ENCODE measurements at regions not wholly inside any gene's neighbourhood (a gene's known extent, or its start where the extent isn't known, plus 50 kb on each side); places are given as distances from the start of the nearest gene placed in this dataset.

- H3K9me3 ChIP-seq: no peaks in the 10 kb centered on the region
- H3K4me1 ChIP-seq (ENCODE audit: insufficient read depth): no peaks in the 10 kb centered on the region
- H3K27me3 ChIP-seq: no peaks in the 10 kb centered on the region
- TF ChIP-seq POLR2A (IDR thresholded peaks at IDR 0.05): no peak
- TF ChIP-seq, protein P1, sequence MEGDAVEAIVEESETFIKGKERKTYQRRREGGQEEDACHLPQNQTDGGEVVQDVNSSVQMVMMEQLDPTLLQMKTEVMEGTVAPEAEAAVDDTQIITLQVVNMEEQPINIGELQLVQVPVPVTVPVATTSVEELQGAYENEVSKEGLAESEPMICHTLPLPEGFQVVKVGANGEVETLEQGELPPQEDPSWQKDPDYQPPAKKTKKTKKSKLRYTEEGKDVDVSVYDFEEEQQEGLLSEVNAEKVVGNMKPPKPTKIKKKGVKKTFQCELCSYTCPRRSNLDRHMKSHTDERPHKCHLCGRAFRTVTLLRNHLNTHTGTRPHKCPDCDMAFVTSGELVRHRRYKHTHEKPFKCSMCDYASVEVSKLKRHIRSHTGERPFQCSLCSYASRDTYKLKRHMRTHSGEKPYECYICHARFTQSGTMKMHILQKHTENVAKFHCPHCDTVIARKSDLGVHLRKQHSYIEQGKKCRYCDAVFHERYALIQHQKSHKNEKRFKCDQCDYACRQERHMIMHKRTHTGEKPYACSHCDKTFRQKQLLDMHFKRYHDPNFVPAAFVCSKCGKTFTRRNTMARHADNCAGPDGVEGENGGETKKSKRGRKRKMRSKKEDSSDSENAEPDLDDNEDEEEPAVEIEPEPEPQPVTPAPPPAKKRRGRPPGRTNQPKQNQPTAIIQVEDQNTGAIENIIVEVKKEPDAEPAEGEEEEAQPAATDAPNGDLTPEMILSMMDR (IDR thresholded peaks at IDR 0.05): no peak
- TF ChIP-seq EP300 (IDR thresholded peaks at IDR 0.05): no peak
- H3K4me3 ChIP-seq: no peak overlapping the region
- no peak for DNase-seq
- no peaks in the 10 kb centered on the region for H3K36me3 ChIP-seq
- WGBS, 3 donors: 91 to 94% (median 92%) methylated on average over 9 of the region's 9 CpGs
- H3K27ac ChIP-seq: no peak overlapping the region
- intact Hi-C loops (cut with DNase I): no loop called here
Observed at GRCh38 chr4:80133240-80133783, 60.3 kb upstream of the ANTXR2 start.

DNA sequence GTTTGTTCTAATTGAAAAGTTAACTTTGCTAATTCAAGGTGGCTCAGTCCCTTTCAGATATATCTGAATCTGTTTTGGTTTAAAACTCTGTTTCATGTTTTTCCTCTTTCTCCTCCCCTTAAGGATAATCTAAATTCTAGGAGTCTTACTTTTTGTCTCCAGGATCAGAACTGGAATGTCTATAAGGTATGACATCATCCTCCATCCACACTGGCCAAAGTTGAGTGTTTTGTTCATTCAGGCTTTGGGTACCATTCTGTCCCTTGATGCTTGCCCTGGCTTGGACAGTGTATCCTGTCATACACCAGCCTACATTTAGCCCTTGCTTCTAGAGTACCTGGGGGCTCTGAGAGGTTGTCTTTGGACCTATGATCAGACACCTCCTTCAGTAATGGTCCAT, 56.8 kb upstream of the ANTXR2 start:
- no peaks in the 10 kb centered on the region for H3K4me1 ChIP-seq (ENCODE audit: insufficient read depth)
- H3K36me3 ChIP-seq: no peaks in the 10 kb centered on the region
- TF ChIP-seq, protein P1 (IDR thresholded peaks at IDR 0.05): no peak
- TF ChIP-seq POLR2A (IDR thresholded peaks at IDR 0.05): no peak
- no peak for TF ChIP-seq EP300 (IDR thresholded peaks at IDR 0.05)
- intact Hi-C loops (cut with DNase I): no loop called here
- no peaks in the 10 kb centered on the region for H3K27me3 ChIP-seq
- H3K9me3 ChIP-seq: no peaks in the 10 kb centered on the region
- no peak overlapping the region for H3K27ac ChIP-seq
- no peak overlapping the region for H3K4me3 ChIP-seq
- DNase-seq: no peak

DNA sequence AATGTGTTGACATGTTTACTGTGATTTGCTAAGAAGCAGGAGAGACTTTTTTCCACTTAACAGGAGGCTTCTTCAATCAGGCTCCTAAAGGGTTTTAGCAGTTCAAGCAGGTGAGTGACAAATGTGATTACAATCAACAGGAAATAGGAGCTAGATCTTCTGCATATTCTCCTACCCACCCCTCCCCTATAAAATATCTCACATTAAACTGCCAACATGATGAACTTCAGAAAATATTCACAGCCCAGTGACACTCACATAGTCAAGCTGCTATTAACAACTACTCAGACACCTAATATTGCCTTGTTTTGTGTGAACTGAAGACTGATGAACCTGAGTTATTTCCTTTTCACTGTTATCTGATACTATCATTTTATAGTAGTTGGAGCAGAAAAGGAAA, 55.9 kb upstream of the ANTXR2 start:
- no peak for DNase-seq
- Histone ChIP-seq H3K27me3 (no peaks in the 10 kb centered on the region), H3K4me1 (ENCODE audit: insufficient read depth) (no peaks in the 10 kb centered on the region), H3K27ac (no peak overlapping the region), H3K4me3 (no peak overlapping the region), H3K9me3 (no peaks in the 10 kb centered on the region), H3K36me3 (no peaks in the 10 kb centered on the region)
- intact Hi-C loops (cut with DNase I): no loop called here
- TF ChIP-seq POLR2A (IDR thresholded peaks at IDR 0.05) (no peak), EP300 (IDR thresholded peaks at IDR 0.05) (no peak)
- TF ChIP-seq, protein P1 (IDR thresholded peaks at IDR 0.05): no peak

DNA sequence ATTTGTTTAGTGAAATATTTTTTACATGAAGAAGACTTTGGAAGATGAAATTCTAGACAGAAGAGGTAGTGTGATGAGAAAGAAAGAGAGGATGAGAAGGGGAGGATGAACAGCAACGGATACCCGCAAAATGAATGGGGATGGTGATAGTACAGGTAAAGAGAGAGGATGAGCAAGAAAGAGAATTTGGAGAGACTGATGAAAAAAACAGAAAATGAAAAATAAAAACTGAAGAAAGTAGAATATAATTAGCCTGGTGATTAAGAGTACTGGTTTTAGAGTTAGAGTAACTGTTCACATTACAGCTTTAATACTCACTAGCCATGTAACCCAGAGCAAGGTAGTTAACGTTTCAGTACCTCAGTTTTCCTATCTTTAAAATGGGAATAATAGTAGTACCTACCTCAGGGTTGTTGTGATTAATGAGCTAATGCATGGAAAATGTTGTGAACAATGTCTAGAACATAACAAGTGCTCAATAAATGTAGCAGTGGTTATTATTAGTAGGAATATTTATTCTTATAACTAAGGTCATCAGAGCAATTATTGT, 54.9 kb upstream of the ANTXR2 start:
- no peaks in the 10 kb centered on the region for H3K27me3 ChIP-seq
- no peak for DNase-seq

More for the DNA sequence above, 54.9 kb upstream of the ANTXR2 start:
- 86 to 94% (median 93%) methylated on average over 3 of the region's 3 CpGs for WGBS, 3 donors
- no peaks in the 10 kb centered on the region for H3K36me3 ChIP-seq
- TF ChIP-seq, protein P1 (IDR thresholded peaks at IDR 0.05): no peak
- TF ChIP-seq EP300 (IDR thresholded peaks at IDR 0.05) (no peak), POLR2A (IDR thresholded peaks at IDR 0.05) (no peak)
- no peak overlapping the region for H3K4me3 ChIP-seq
- H3K27ac ChIP-seq: no peak overlapping the region
- no peaks in the 10 kb centered on the region for H3K9me3 ChIP-seq
- intact Hi-C loops (cut with DNase I): no loop called here
- H3K4me1 ChIP-seq (ENCODE audit: insufficient read depth): no peaks in the 10 kb centered on the region

Measured in ovary (tissue), 7 donors.